ENCODE measurements at regions not wholly inside any gene's neighbourhood (a gene's known extent, or its start where the extent isn't known, plus 50 kb on each side); places are given as distances from the start of the nearest gene placed in this dataset.

GRCh38 chr9:90261698-90262097 lies 380.9 kb downstream of the DIRAS2 start:
- H3K36me3 ChIP-seq (ENCODE audit: low read depth): no peaks in the 10 kb centered on the region
- no peak overlapping the region for H3K4me3 ChIP-seq
- intact Hi-C loops (cut with DNase I, micrococcal nuclease): no loop called here
- DNase-seq (no peak), ATAC-seq (no peak)
- no peak for TF ChIP-seq CTCF (IDR thresholded peaks at IDR 0.05)
- H3K9me3 ChIP-seq: peaks cover 15% of the 10 kb centered on the region
- H3K4me1 ChIP-seq (ENCODE audit: low read depth): no peaks in the 10 kb centered on the region

GRCh38 chr9:90268613-90269012 lies 374.0 kb downstream of the DIRAS2 start:
- intact Hi-C loops (cut with DNase I, micrococcal nuclease): no loop called here
- no peak for ATAC-seq
- H3K4me3 ChIP-seq: no peak overlapping the region
- H3K4me1 ChIP-seq (ENCODE audit: low read depth): no peaks in the 10 kb centered on the region
- H3K36me3 ChIP-seq (ENCODE audit: low read depth): no peaks in the 10 kb centered on the region
- TF ChIP-seq CTCF (IDR thresholded peaks at IDR 0.05): no peak
- H3K9me3 ChIP-seq: no peaks in the 10 kb centered on the region
- DNase-seq: no peak

GRCh38 chr9:90271707-90272106 lies 370.9 kb downstream of the DIRAS2 start:
- no peak for TF ChIP-seq CTCF (IDR thresholded peaks at IDR 0.05)
- no peaks in the 10 kb centered on the region for H3K9me3 ChIP-seq
- no peak overlapping the region for H3K4me3 ChIP-seq
- no peaks in the 10 kb centered on the region for H3K4me1 ChIP-seq (ENCODE audit: low read depth)
- no peak for ATAC-seq
- no peak for DNase-seq
- intact Hi-C loops (cut with DNase I, micrococcal nuclease): no loop called here
- no peaks in the 10 kb centered on the region for H3K36me3 ChIP-seq (ENCODE audit: low read depth)

GRCh38 chr9:90274725-90275124 lies 367.9 kb downstream of the DIRAS2 start:
- Histone ChIP-seq H3K4me3 (no peak overlapping the region), H3K4me1 (ENCODE audit: low read depth) (no peaks in the 10 kb centered on the region), H3K9me3 (no peaks in the 10 kb centered on the region), H3K36me3 (ENCODE audit: low read depth) (no peaks in the 10 kb centered on the region)
- ATAC-seq: no peak
- no peak for DNase-seq
- no peak for TF ChIP-seq CTCF (IDR thresholded peaks at IDR 0.05)
- intact Hi-C loops (cut with DNase I, micrococcal nuclease): no loop called here

- ATAC-seq (no peak), DNase-seq (no peak)
- intact Hi-C loops (cut with DNase I, micrococcal nuclease): no loop called here
Measured at GRCh38 chr9:90285946-90286345, 356.7 kb downstream of the DIRAS2 start.

More at GRCh38 chr9:90285946-90286345, 356.7 kb downstream of the DIRAS2 start:
- H3K4me1 ChIP-seq (ENCODE audit: low read depth): no peaks in the 10 kb centered on the region
- no peaks in the 10 kb centered on the region for H3K9me3 ChIP-seq
- H3K4me3 ChIP-seq: no peak overlapping the region
- no peak for TF ChIP-seq CTCF (IDR thresholded peaks at IDR 0.05)
- no peaks in the 10 kb centered on the region for H3K36me3 ChIP-seq (ENCODE audit: low read depth)
